ENCODE measurements at regions not wholly inside any gene's neighbourhood (a gene's known extent, or its start where the extent isn't known, plus 50 kb on each side); places are given as distances from the start of the nearest gene placed in this dataset.

GRCh38 chr10:58957517-58957916 lies 218.9 kb upstream of the PHYHIPL start:
- TF ChIP-seq BHLHE40 (IDR thresholded peaks at IDR 0.05; ENCODE audit: borderline replicate concordance) = no peak
- no peak for TF ChIP-seq ELF4 (IDR thresholded peaks at IDR 0.05)
- TF ChIP-seq LEF1 (IDR thresholded peaks at IDR 0.05; ENCODE audit: borderline replicate concordance) = no peak
- TF ChIP-seq FOXM1 (IDR thresholded peaks at IDR 0.05; ENCODE audit: borderline replicate concordance) = no peak
- no peak for TF ChIP-seq NFRKB (IDR thresholded peaks at IDR 0.05)
- no peak for TF ChIP-seq SP1 (IDR thresholded peaks at IDR 0.05)
- no peak for TF ChIP-seq PKNOX1 (IDR thresholded peaks at IDR 0.05)
- no peak for TF ChIP-seq TARDBP (IDR thresholded peaks at IDR 0.05)
- TF ChIP-seq FOXA1 (IDR thresholded peaks at IDR 0.05) = no peak
